ENCODE measurements at regions not wholly inside any gene's neighbourhood (a gene's known extent, or its start where the extent isn't known, plus 50 kb on each side); places are given as distances from the start of the nearest gene placed in this dataset.

DNA sequence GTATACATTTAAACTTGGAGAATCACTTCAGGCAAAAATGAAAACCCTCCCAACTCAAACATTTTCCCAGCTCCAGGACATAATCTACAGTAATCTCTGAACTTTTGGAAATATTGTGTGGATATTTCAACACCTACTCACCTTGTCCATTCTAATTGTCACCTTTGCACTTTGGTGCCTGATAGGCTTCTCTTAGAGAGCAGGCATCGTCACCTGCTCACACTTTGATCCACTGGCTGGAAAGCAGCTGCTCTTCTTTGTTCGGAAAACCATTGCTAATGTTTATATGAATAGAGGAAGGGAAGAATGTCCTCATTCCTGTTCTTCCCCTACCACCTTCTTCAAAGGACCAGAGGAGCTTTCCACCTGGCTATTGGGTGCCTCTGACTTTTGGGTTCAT lies 411.2 kb downstream of the FGF9 start:
- H3K4me1 ChIP-seq, result no peaks in the 10 kb centered on the region
- no peaks in the 10 kb centered on the region for H3K36me3 ChIP-seq
- no peak overlapping the region for H3K27ac ChIP-seq
- no peaks in the 10 kb centered on the region for H3K27me3 ChIP-seq
- H3K9me3 ChIP-seq, result no peaks in the 10 kb centered on the region
- H3K4me3 ChIP-seq, result no peak overlapping the region
- TF ChIP-seq, protein P1, sequence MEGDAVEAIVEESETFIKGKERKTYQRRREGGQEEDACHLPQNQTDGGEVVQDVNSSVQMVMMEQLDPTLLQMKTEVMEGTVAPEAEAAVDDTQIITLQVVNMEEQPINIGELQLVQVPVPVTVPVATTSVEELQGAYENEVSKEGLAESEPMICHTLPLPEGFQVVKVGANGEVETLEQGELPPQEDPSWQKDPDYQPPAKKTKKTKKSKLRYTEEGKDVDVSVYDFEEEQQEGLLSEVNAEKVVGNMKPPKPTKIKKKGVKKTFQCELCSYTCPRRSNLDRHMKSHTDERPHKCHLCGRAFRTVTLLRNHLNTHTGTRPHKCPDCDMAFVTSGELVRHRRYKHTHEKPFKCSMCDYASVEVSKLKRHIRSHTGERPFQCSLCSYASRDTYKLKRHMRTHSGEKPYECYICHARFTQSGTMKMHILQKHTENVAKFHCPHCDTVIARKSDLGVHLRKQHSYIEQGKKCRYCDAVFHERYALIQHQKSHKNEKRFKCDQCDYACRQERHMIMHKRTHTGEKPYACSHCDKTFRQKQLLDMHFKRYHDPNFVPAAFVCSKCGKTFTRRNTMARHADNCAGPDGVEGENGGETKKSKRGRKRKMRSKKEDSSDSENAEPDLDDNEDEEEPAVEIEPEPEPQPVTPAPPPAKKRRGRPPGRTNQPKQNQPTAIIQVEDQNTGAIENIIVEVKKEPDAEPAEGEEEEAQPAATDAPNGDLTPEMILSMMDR (IDR thresholded peaks at IDR 0.05), result no peak
- DNase-seq (ENCODE audit: low spot score), result no peak

DNA sequence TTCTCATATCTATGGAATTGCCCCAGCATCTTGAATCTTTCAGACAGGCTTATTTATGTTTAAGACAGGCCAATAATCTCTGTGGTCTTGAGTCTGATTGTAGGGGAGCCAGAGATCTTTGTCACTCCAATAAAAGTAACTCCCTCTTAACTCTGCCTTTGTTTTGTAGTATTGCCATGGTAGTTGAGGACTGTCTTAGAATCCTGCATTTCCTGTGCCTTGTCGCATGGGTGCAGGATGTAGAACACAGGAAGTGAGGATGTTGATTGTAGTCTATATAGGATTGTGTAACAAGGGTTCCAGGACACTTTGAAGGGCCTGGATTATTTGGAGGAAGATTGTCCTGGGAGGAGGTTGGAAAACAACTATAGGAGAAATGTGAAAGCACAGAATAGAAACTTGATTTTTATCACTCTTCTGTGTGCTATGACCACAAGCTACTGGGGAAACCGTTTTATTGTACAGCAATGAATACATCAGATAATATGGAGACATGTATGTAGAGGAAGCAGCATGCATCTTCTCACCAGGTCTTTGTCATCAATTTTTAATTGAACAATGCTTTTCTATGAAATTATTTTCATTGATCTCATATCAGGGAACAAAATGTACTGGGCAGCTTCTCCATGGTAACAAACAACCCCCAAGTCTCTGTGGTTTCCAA lies 411.7 kb downstream of the FGF9 start:
- TF ChIP-seq, protein P1 (IDR thresholded peaks at IDR 0.05), result no peak
- no peaks in the 10 kb centered on the region for H3K36me3 ChIP-seq
- H3K4me3 ChIP-seq, result no peak overlapping the region
- no peak for DNase-seq (ENCODE audit: low spot score)
- H3K4me1 ChIP-seq, result no peaks in the 10 kb centered on the region
- H3K9me3 ChIP-seq, result no peaks in the 10 kb centered on the region
- no peak overlapping the region for H3K27ac ChIP-seq
- H3K27me3 ChIP-seq, result no peaks in the 10 kb centered on the region

DNA sequence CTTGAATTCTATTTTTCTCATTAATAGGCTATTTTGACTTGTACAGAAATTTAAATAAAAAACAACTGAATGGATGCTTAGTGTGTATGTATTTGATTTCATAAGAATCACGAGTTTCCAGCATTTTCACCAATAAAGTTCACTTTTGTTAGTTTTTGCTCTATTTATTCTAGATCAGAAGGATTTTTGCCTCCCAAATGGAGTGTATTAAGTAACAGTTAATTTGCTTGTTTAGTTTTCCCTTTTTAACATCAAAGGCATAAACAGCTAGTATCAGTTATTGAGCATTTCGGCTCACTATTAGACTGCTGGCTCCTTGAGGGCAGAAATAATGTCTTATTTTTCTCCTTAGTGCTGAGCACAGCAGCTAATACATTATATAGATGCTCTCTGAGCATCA lies 414.1 kb downstream of the FGF9 start:
- Histone ChIP-seq H3K4me1 (no peaks in the 10 kb centered on the region), H3K27ac (no peak overlapping the region), H3K4me3 (no peak overlapping the region), H3K9me3 (no peaks in the 10 kb centered on the region), H3K36me3 (no peaks in the 10 kb centered on the region), H3K27me3 (no peaks in the 10 kb centered on the region)
- TF ChIP-seq, protein P1 (IDR thresholded peaks at IDR 0.05), result no peak
- no peak for DNase-seq (ENCODE audit: low spot score)

DNA sequence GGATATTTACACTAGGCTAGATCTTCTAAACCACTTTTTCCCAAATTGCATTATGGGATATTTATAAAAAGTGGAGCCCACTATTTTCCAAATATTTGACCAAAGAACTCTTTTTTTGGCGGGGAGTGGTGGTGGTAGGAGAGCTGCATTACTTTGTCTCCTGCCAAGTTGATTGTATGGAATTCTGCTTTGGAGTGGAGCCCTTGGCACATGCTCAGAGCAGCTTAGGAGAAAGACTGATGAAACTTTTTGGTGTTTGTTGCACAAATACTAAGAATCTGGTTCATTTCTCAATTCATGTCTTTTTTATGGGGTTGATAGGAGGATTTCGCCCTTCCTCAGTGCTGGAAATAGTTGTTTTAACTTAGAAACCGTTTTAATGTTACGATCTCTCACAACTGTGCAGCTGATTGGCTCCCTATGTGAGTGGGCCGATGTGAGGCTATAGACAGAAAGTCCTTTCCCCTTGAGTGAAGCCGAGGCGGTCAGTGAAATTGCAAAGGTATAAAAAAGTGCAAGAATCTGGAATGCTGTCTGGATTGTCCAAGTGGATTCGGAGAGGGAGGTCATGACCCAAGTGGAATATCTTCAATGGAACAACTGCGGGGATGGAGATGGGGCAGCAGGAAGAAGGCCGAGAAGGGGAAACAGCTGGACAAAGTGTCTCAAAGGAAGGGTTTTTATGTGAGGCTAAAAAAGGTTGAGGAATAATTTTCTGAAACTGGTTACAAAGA lies 415.9 kb downstream of the FGF9 start:
- DNase-seq (ENCODE audit: low spot score), result no peak
- no peak overlapping the region for H3K4me3 ChIP-seq
- no peaks in the 10 kb centered on the region for H3K27me3 ChIP-seq
- TF ChIP-seq, protein P1 (IDR thresholded peaks at IDR 0.05), result no peak
- no peaks in the 10 kb centered on the region for H3K9me3 ChIP-seq
- H3K4me1 ChIP-seq, result no peaks in the 10 kb centered on the region
- no peaks in the 10 kb centered on the region for H3K36me3 ChIP-seq
- no peak overlapping the region for H3K27ac ChIP-seq

DNA sequence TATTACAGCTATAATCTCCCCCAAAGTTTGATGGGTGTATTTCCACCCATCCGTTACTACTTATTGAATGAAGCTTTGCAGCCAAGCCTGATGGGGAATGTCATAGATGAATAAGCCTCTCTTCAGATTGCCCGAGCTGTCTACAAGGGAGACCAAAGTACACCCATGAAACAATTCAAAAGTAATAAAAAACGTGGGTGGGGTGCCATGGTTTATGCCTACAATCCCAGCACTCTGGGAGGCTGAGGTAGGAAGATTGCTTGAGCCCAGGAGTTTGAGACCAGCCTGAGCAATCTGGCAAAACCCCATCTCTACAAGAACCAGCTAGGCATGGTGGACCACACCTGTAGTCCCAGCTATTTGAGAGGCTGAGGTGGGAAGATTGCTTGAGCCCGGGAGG lies 419.2 kb downstream of the FGF9 start:
- Histone ChIP-seq H3K4me3 (no peak overlapping the region), H3K27ac (no peak overlapping the region), H3K27me3 (no peaks in the 10 kb centered on the region), H3K9me3 (no peaks in the 10 kb centered on the region), H3K4me1 (no peaks in the 10 kb centered on the region), H3K36me3 (no peaks in the 10 kb centered on the region)
- no peak for DNase-seq (ENCODE audit: low spot score)
- TF ChIP-seq, protein P1 (IDR thresholded peaks at IDR 0.05), result no peak

Data from right atrium auricular region (tissue), 2 donors.